Liver (tissue), 8 donors: ENCODE measurements at regions not wholly inside any gene's neighbourhood (a gene's known extent, or its start where the extent isn't known, plus 50 kb on each side); places are given as distances from the start of the nearest gene placed in this dataset.

Experiments used
- DNase-seq: peaks from one replicate; pipeline ENCODE4 v3.0.0-alpha.2; 2017; ENCODE audit warnings: low spot score
- H3K27ac ChIP-seq, 2 donors: one replicate each; pipeline ENCODE4 v1.7.0; 2013; ENCODE audit warnings: inconsistent platforms in 2 of 2, low read length in 2 of 2, control low read depth in 1 of 2, low read depth in 1 of 2, mild to moderate bottlenecking in 1 of 2
- H3K27me3 ChIP-seq, 4 donors: one replicate each; pipeline versions ENCODE4 v1.6.1 to v1.7.0; 2013; ENCODE audit warnings: low read length in 3 of 4, inconsistent platforms in 1 of 4, mild to moderate bottlenecking in 1 of 4, moderate library complexity in 1 of 4; ENCODE audit not compliant: control insufficient read depth in 4 of 4, insufficient read depth in 4 of 4
- H3K36me3 ChIP-seq, 4 donors: one replicate each; pipeline versions ENCODE4 v1.6.1 to v1.7.0; 2013; ENCODE audit warnings: low read length in 3 of 4, mild to moderate bottlenecking in 3 of 4, low read depth in 1 of 4, moderate library complexity in 1 of 4; ENCODE audit not compliant: control insufficient read depth in 4 of 4, insufficient read depth in 3 of 4
- H3K4me1 ChIP-seq, 4 donors: one replicate each; pipeline versions ENCODE4 v1.6.1 to v1.7.0; 2013; ENCODE audit warnings: low read length in 3 of 4, mild to moderate bottlenecking in 3 of 4, moderate library complexity in 1 of 4; ENCODE audit not compliant: control insufficient read depth in 4 of 4, insufficient read depth in 4 of 4
- H3K4me3 ChIP-seq, 3 donors: one replicate each; pipeline versions ENCODE4 v1.6.1 to v1.7.0; 2013; ENCODE audit warnings: low read length in 3 of 3, control low read depth in 1 of 3, low read depth in 1 of 3, mild to moderate bottlenecking in 1 of 3
- H3K9ac ChIP-seq, 2 donors: one replicate each; pipeline ENCODE4 v1.7.0; 2013; ENCODE audit warnings: low read length in 2 of 2, mild to moderate bottlenecking in 2 of 2, moderate library complexity in 2 of 2, control low read depth in 1 of 2, low read depth in 1 of 2
- H3K9me3 ChIP-seq, 4 donors: one replicate each; pipeline versions ENCODE4 v1.6.1 to v1.7.0; 2013; ENCODE audit warnings: low read length in 3 of 4; ENCODE audit not compliant: control insufficient read depth in 4 of 4
- CTCF ChIP-seq: fragments of 150-350 bp; IDR thresholded peaks from 2 replicates; pipeline ENCODE4 v1.5.1; 2017; ENCODE audit warnings: improper control_type of control experiment, low read depth, low read length; ENCODE audit not compliant: missing input control
- EGR1 ChIP-seq, 2 donors: IDR thresholded peaks; 2 replicates each; pipeline ENCODE4 v1.6.1; 2016 to 2018; ENCODE audit warnings: antibody characterized with exemption in 2 of 2, low read depth in 2 of 2
- GABPA ChIP-seq, 2 donors: IDR thresholded peaks in 1 of 2; conservative IDR thresholded peaks in 1 of 2; 2 replicates each; pipeline ENCODE4 v1.6.1; 2016; ENCODE audit warnings: antibody characterized with exemption in 2 of 2, mild to moderate bottlenecking in 1 of 2, moderate library complexity in 1 of 2
- MAX ChIP-seq: IDR thresholded peaks from 2 replicates; pipeline ENCODE4 v1.6.1; 2016; ENCODE audit warnings: antibody characterized with exemption
- REST ChIP-seq: IDR thresholded peaks from 2 replicates; pipeline ENCODE4 v1.6.1; 2016; ENCODE audit warnings: antibody characterized with exemption, mild to moderate bottlenecking
- RXRA ChIP-seq, 2 donors: IDR thresholded peaks; 2 replicates each; pipeline ENCODE4 v1.6.1; 2017 to 2018; ENCODE audit warnings: antibody characterized with exemption in 2 of 2, mild to moderate bottlenecking in 1 of 2
- YY1 ChIP-seq: IDR thresholded peaks from 2 replicates; pipeline ENCODE4 v1.6.1; 2016; ENCODE audit warnings: antibody characterized with exemption, mild to moderate bottlenecking
- WGBS: extraction: QIAGEN DNeasy Blood & Tissue Kit; methylation state at CpG from one replicate; pipeline ENCODE4 v1.1.7; 2013; 5-methylcytosine and 5-hydroxymethylcytosine counted together
- donor health status: healthy.
- donor health status: healthy.
- donor health status: healthy.
- donor health status: healthy.
- donor health status: healthy.

- WGBS = 87% methylated on average over 1 of the region's 1 CpG
- TF ChIP-seq YY1 = no peak
- no peak overlapping the region for H3K4me3 ChIP-seq
- H3K9ac ChIP-seq = no peak overlapping the region
- H3K27me3 ChIP-seq = no peaks in the 10 kb centered on the region
- DNase-seq = no peak
- H3K4me1 ChIP-seq = no peaks in the 10 kb centered on the region
- H3K27ac ChIP-seq = no peak overlapping the region
- no peaks in the 10 kb centered on the region for H3K36me3 ChIP-seq
- H3K9me3 ChIP-seq = no peaks in the 10 kb centered on the region
Observed at GRCh38 chr7:121449735-121450240, 53.7 kb upstream of the FAM3C start.

- no peaks in the 10 kb centered on the region for H3K27me3 ChIP-seq
- H3K36me3 ChIP-seq = no peaks in the 10 kb centered on the region
- H3K9me3 ChIP-seq = no peaks in the 10 kb centered on the region
- 90% methylated on average over 3 of the region's 3 CpGs for WGBS
- no peak overlapping the region for H3K4me3 ChIP-seq
- H3K4me1 ChIP-seq = no peaks in the 10 kb centered on the region
- no peak for DNase-seq
- TF ChIP-seq REST = no peak
- TF ChIP-seq GABPA (IDR thresholded peaks at IDR 0.05 in 1 of 2, conservative IDR thresholded peaks at IDR 0.05 in 1 of 2) = no peak
- no peak for TF ChIP-seq MAX
- TF ChIP-seq RXRA (IDR thresholded peaks at IDR 0.05) = no peak
- H3K27ac ChIP-seq = no peak overlapping the region
- no peak overlapping the region for H3K9ac ChIP-seq
Observed at GRCh38 chr7:121449329-121449728, 53.2 kb upstream of the FAM3C start.

GRCh38 chr7:121448429-121448828 lies 52.3 kb upstream of the FAM3C start:
- H3K36me3 ChIP-seq = no peaks in the 10 kb centered on the region
- 90% methylated on average over 11 of the region's 11 CpGs for WGBS
- H3K27ac ChIP-seq = no peak overlapping the region
- DNase-seq = no peak
- TF ChIP-seq GABPA (IDR thresholded peaks at IDR 0.05 in 1 of 2, conservative IDR thresholded peaks at IDR 0.05 in 1 of 2) (no peak), CTCF (no peak), EGR1 (IDR thresholded peaks at IDR 0.05; ENCODE audit: low read depth in 2 of 2) (no peak)
- no peaks in the 10 kb centered on the region for H3K9me3 ChIP-seq
- no peaks in the 10 kb centered on the region for H3K4me1 ChIP-seq
- no peak overlapping the region for H3K9ac ChIP-seq
- no peaks in the 10 kb centered on the region for H3K27me3 ChIP-seq
- no peak overlapping the region for H3K4me3 ChIP-seq
